ENCODE measurements at regions not wholly inside any gene's neighbourhood (a gene's known extent, or its start where the extent isn't known, plus 50 kb on each side); places are given as distances from the start of the nearest gene placed in this dataset.

- no peak for DNase-seq
These were observed 114.6 kb downstream of the CYB561 start for GRCh38 chr17:63331301-63332061.

- DNase-seq = no peak
These were observed 113.8 kb downstream of the CYB561 start for GRCh38 chr17:63332286-63332685.

GRCh38 chr17:63333869-63334268 lies 112.2 kb downstream of the CYB561 start:
- no peak for DNase-seq

- DNase-seq = no peak
These were observed 110.3 kb downstream of the CYB561 start for GRCh38 chr17:63335831-63336230.

- DNase-seq = peak in 1 of 58 donors; percentile 27
These were observed 108.5 kb downstream of the CYB561 start for GRCh38 chr17:63337579-63337978.

GRCh38 chr17:63338272-63338671 lies 107.8 kb downstream of the CYB561 start:
- no peak for DNase-seq

- no peak for DNase-seq
These were observed 104.8 kb downstream of the CYB561 start for GRCh38 chr17:63341276-63341675.

- DNase-seq = no peak
These were observed 101.7 kb downstream of the CYB561 start for GRCh38 chr17:63344383-63344782.

GRCh38 chr17:63345611-63346010 lies 100.5 kb downstream of the CYB561 start:
- no peak for DNase-seq

GRCh38 chr17:63347475-63347874 lies 98.6 kb downstream of the CYB561 start:
- DNase-seq = no peak

- DNase-seq = no peak
These were observed 96.6 kb downstream of the CYB561 start for GRCh38 chr17:63349478-63350000.

GRCh38 chr17:63350364-63350763 lies 95.7 kb downstream of the CYB561 start:
- DNase-seq = no peak

GRCh38 chr17:63354256-63354655 lies 91.8 kb downstream of the CYB561 start:
- no peak for DNase-seq

- DNase-seq = no peak
These were observed 89.8 kb downstream of the CYB561 start for GRCh38 chr17:63356337-63356757.

- DNase-seq = no peak
These were observed 87.8 kb downstream of the CYB561 start for GRCh38 chr17:63358111-63358839.

GRCh38 chr17:63358956-63359355 lies 87.2 kb downstream of the CYB561 start:
- no peak for DNase-seq

GRCh38 chr17:63361182-63361581 lies 84.9 kb downstream of the CYB561 start:
- DNase-seq = peak in 2 of 58 donors; percentile 7 to 12

- DNase-seq = no peak
These were observed 84.0 kb downstream of the CYB561 start for GRCh38 chr17:63362115-63362514.

- DNase-seq = no peak
These were observed 81.7 kb downstream of the CYB561 start for GRCh38 chr17:63364387-63364786.

- DNase-seq = no peak
These were observed 81.2 kb downstream of the CYB561 start for GRCh38 chr17:63364944-63365343.

- DNase-seq = peak in 2 of 58 donors; percentile 20 to 22
These were observed 80.5 kb downstream of the CYB561 start for GRCh38 chr17:63365366-63366240.

- DNase-seq = no peak
These were observed 79.9 kb downstream of the CYB561 start for GRCh38 chr17:63366241-63366566.

Data from anterior cingulate cortex (tissue), 58 donors.